ENCODE measurements at regions not wholly inside any gene's neighbourhood (a gene's known extent, or its start where the extent isn't known, plus 50 kb on each side); places are given as distances from the start of the nearest gene placed in this dataset.
A peak's percentile ranks its signal among the peaks of the same experiment; 100 is the strongest.

GRCh38 chr20:11270566-11270965 lies 596.8 kb upstream of the JAG1 start:
- no peak for DNase-seq

GRCh38 chr20:11271319-11271718 lies 597.5 kb upstream of the JAG1 start:
- DNase-seq, result no peak

GRCh38 chr20:11271920-11272594 lies 598.3 kb upstream of the JAG1 start:
- DNase-seq, result no peak

- DNase-seq, result peak in 1 of 2 experiments; percentile 59
Measured at GRCh38 chr20:11274141-11274594, 600.4 kb upstream of the JAG1 start.

- DNase-seq, result no peak
Measured at GRCh38 chr20:11275740-11276139, 601.9 kb upstream of the JAG1 start.

GRCh38 chr20:11277170-11277569 lies 603.4 kb upstream of the JAG1 start:
- DNase-seq, result no peak

- no peak for DNase-seq
Measured at GRCh38 chr20:11277858-11278257, 604.1 kb upstream of the JAG1 start.

- DNase-seq, result no peak
Measured at GRCh38 chr20:11278461-11278860, 604.7 kb upstream of the JAG1 start.

GRCh38 chr20:11281240-11281639 lies 607.4 kb upstream of the JAG1 start:
- DNase-seq, result no peak

GRCh38 chr20:11281768-11282167 lies 608.0 kb upstream of the JAG1 start:
- no peak for DNase-seq

GRCh38 chr20:11287126-11287525 lies 613.3 kb upstream of the JAG1 start:
- DNase-seq, result no peak

GRCh38 chr20:11296221-11296620 lies 621.5 kb upstream of the BTBD3 start:
- no peak for DNase-seq

GRCh38 chr20:11296951-11297350 lies 620.7 kb upstream of the BTBD3 start:
- no peak for DNase-seq

GRCh38 chr20:11301699-11302098 lies 616.0 kb upstream of the BTBD3 start:
- DNase-seq, result no peak

- DNase-seq, result no peak
Measured at GRCh38 chr20:11302436-11302835, 615.3 kb upstream of the BTBD3 start.

GRCh38 chr20:11304795-11305194 lies 612.9 kb upstream of the BTBD3 start:
- DNase-seq, result no peak

- no peak for DNase-seq
Measured at GRCh38 chr20:11305406-11305805, 612.3 kb upstream of the BTBD3 start.

GRCh38 chr20:11311659-11312224 lies 606.0 kb upstream of the BTBD3 start:
- DNase-seq, result no peak

- DNase-seq, result no peak
Measured at GRCh38 chr20:11315525-11315924, 602.2 kb upstream of the BTBD3 start.

- no peak for DNase-seq
Measured at GRCh38 chr20:11316244-11316643, 601.4 kb upstream of the BTBD3 start.

- DNase-seq, result no peak
Measured at GRCh38 chr20:11320033-11320432, 597.7 kb upstream of the BTBD3 start.

- DNase-seq, result no peak
Measured at GRCh38 chr20:11323816-11324215, 593.9 kb upstream of the BTBD3 start.

GRCh38 chr20:11324990-11325389 lies 592.7 kb upstream of the BTBD3 start:
- DNase-seq, result no peak

- DNase-seq, result no peak
Measured at GRCh38 chr20:11328839-11329238, 588.9 kb upstream of the BTBD3 start.

GRCh38 chr20:11329271-11329670 lies 588.4 kb upstream of the BTBD3 start:
- no peak for DNase-seq

Data from cerebellar nuclear complex (tissue), 1 donor.